ENCODE measurements at regions not wholly inside any gene's neighbourhood (a gene's known extent, or its start where the extent isn't known, plus 50 kb on each side); places are given as distances from the start of the nearest gene placed in this dataset.

- DNase-seq (ENCODE audit: low read depth), result no peak
- no peak overlapping the region for H3K4me3 ChIP-seq (ENCODE audit: low read depth, low read length)
- TF ChIP-seq CTCF (IDR thresholded peaks at IDR 0.05; ENCODE audit: control insufficient read depth, extremely low read depth, insufficient read depth), result no peak
Observed at GRCh38 chr2:58957188-58957840, 716.2 kb upstream of the FANCL start.

GRCh38 chr2:58954880-58955385 lies 713.8 kb upstream of the FANCL start:
- DNase-seq (ENCODE audit: low read depth), result no peak
- no peak overlapping the region for H3K4me3 ChIP-seq (ENCODE audit: low read depth, low read length)
- TF ChIP-seq CTCF (IDR thresholded peaks at IDR 0.05; ENCODE audit: control insufficient read depth, extremely low read depth, insufficient read depth), result no peak

GRCh38 chr2:58951722-58952121 lies 710.6 kb upstream of the FANCL start:
- no peak for TF ChIP-seq CTCF (IDR thresholded peaks at IDR 0.05; ENCODE audit: control insufficient read depth, extremely low read depth, insufficient read depth)
- no peak overlapping the region for H3K4me3 ChIP-seq (ENCODE audit: low read depth, low read length)
- DNase-seq (ENCODE audit: low read depth), result no peak

GRCh38 chr2:58950795-58951462 lies 709.8 kb upstream of the FANCL start:
- H3K4me3 ChIP-seq (ENCODE audit: low read depth, low read length), result no peak overlapping the region
- no peak for TF ChIP-seq CTCF (IDR thresholded peaks at IDR 0.05; ENCODE audit: control insufficient read depth, extremely low read depth, insufficient read depth)
- DNase-seq (ENCODE audit: low read depth), result no peak

- no peak overlapping the region for H3K4me3 ChIP-seq (ENCODE audit: low read depth, low read length)
- no peak for DNase-seq (ENCODE audit: low read depth)
- TF ChIP-seq CTCF (IDR thresholded peaks at IDR 0.05; ENCODE audit: control insufficient read depth, extremely low read depth, insufficient read depth), result no peak
Observed at GRCh38 chr2:58939388-58939787, 698.3 kb upstream of the FANCL start.

- TF ChIP-seq CTCF (IDR thresholded peaks at IDR 0.05; ENCODE audit: control insufficient read depth, extremely low read depth, insufficient read depth), result no peak
- no peak overlapping the region for H3K4me3 ChIP-seq (ENCODE audit: low read depth, low read length)
- no peak for DNase-seq (ENCODE audit: low read depth)
Observed at GRCh38 chr2:58938988-58939387, 697.9 kb upstream of the FANCL start.
